Esophagus muscularis mucosa (tissue), 4 donors: ENCODE measurements at regions not wholly inside any gene's neighbourhood (a gene's known extent, or its start where the extent isn't known, plus 50 kb on each side); places are given as distances from the start of the nearest gene placed in this dataset.

Source experiments
- CTCF ChIP-seq, 3 experiments: fragments of 200-600 bp in 2 of 3; fragments of 450-650 bp in 1 of 3; sonication (generic) in 2 of 3; IDR thresholded peaks; one replicate each; pipeline ENCODE4 v1.5.1; 2017 to 2019; ENCODE audit warnings: antibody characterized with exemption in 3 of 3, mild to moderate bottlenecking in 2 of 3, moderate library complexity in 1 of 3
- EP300 ChIP-seq: sonication (generic); formaldehyde crosslinking; IDR thresholded peaks from one replicate; pipeline ENCODE4 v1.6.1; 2017; ENCODE audit warnings: antibody characterized with exemption
- POLR2AphosphoS5 ChIP-seq, 2 donors: sonication (generic); formaldehyde crosslinking; IDR thresholded peaks; one replicate each; pipeline ENCODE4 v1.6.1; 2017; ENCODE audit warnings: antibody characterized with exemption in 2 of 2

- TF ChIP-seq CTCF (IDR thresholded peaks at IDR 0.05) (no peak), POLR2AphosphoS5 (IDR thresholded peaks at IDR 0.05) (no peak), EP300 (no peak)
These were observed 142.0 kb downstream of the NOC3L start for GRCh38 chr10:94220717-94221116.
